NCI-H1436 (cell line): ENCODE measurements at regions not wholly inside any gene's neighbourhood (a gene's known extent, or its start where the extent isn't known, plus 50 kb on each side); places are given as distances from the start of the nearest gene placed in this dataset.
A peak's percentile ranks its signal among the peaks of the same experiment; 100 is the strongest.

ENCODE experiments used
- DNase-seq: peaks from one replicate; lab custom pipeline; 2025; lab: John Stamatoyannopoulos, UW

DNA sequence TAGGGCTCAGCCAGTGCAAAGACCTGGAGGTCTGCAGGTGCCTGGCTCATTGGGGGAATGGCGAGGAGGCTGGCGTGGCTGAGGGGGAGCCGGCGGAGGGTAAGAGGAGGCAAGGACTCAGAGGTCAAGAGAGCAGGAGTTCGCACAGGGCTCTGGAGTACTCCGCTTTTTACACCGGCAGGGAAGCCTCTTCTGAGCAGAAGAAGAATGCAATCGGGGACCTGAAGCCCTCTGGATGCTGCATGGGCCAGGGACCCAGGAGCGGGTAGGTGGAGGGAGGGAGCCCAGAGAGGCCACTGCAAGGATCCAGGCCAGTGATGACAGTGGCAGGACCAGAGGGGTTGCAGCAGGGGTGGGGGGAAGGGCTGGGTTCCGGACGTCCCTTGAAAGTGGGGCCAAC lies 70.4 kb upstream of the TAMM41 start:
- DNase-seq: no peak

- DNase-seq: no peak
Measured at GRCh38 chr3:11919390-11919789, 72.7 kb upstream of the TAMM41 start.

DNA sequence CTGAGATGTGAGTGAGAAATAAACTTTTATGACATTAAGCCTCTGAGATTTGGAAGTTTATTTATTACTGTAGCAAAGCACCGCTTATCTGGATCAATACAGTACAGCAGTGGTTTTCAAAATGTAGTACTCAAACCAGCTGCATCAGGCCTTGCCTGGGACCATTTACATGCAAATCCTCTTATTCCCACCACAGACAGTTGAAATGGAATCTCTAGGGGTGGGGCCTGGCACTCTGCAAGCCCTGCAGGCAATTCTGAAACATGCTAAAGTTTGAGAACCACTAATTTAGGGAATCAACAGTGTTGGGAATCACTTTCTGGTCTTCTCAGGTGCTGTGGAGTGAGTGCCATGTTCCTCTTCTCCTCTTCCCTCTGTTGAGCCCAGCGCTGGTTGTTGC lies 77.8 kb upstream of the TAMM41 start:
- DNase-seq: no peak

DNA sequence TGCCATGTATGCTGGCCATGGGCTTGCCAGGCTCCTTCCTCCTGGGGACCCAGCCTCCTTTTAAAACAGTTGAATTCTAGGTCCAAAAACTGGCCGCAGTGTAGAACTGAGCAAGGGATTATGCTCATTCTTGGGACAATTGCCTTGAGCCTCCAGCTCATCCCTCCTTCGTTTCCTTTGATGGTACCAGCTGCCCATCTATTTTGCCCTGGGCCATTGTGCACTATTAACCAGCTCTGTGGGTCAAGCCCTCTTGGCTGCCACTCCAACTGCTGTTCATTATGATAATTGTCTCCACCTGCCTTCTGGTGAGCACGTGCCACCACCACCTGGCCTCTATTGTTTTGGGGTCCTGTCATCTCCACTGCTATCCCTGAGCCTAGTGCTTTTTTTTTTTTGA lies 75.8 kb upstream of the SYN2 start:
- no peak for DNase-seq

DNA sequence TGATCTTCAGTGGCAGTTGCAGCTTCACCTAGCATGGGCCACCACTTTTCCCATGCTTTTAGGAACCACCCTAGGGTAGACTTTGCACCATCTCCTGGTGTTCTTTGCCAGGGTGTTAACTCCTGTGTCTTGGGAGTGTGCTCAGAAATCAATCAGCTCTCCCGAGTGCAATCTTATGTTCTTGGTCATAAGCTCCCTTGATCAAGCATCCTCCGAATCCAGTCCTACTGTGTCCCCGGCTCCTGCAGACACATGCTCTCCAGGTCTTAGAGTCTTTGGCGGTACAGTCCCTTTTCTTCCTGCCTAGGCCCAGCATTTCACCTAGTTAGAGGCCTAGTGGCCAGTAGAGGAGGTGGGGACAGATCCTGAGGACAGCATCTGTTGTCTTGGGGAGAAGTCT lies 74.7 kb upstream of the SYN2 start:
- no peak for DNase-seq

DNA sequence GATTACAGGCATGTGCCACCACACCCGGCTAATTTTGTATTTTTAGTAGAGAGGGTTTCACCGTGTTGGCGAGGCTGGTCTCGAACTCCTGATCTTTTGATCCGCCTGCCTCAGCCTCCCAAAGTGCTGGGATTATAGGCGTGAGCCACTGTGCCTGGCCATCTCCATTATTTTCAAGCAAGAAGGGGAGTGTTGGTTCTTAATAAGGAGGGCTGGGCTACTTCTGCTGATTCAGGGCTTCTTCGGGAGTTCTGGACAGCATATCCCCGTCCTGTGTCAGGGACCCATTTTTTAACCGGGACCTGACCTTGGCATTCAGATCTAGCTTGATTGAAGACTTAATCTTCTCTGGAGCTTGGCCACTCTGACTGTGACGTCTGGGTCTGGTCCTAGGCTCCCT lies 74.1 kb upstream of the SYN2 start:
- no peak for DNase-seq

DNA sequence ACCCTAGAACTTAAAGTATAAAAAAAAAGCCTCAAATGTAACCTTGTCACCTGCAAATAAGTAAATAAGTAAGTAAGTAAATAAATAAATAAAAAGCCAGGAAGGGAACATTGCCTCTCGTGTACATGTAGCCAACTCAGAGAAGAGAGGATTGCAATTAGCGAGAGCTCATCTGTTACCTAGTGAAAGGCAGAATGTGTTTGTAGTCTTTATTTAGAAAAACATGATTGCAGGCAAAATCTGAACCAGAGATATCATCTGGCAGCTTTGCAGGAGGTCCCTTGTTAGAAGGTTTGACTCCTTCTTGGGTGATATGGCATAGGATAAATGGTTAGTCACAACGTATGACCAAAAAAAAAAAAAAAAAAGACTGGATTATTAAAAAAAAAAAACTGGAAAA lies 71.6 kb upstream of the SYN2 start:
- no peak for DNase-seq

- DNase-seq: no peak
Measured at GRCh38 chr3:11933529-11933928, 70.7 kb upstream of the SYN2 start.

DNA sequence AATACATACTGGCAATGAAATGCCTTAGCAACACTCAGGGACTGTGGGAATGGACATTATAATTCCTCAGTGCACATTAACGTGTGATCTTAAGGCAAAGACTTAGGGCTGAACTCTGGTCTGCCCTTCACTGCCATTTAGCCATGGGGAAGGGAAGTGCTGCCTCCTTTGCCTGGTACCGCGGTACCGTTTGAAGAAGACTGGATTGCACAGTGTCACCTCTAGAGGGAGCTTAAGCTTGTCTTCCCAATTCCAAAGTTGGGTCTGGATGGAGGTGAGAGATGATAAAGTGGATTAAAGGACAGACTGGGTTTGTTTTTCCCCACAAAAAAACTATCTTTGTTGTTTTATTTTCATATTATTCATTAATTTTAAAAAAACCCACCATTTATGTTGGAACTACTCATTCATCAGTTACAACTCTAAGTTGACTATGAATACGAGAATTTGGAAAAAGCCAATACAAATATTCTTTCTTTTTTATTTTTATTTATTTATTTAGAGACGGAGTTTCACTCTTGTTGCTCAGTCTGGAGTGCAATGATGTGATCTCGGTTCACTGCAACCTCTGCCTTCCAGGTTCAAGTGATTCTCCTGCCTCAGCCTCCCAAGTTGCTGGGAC lies 60.0 kb upstream of the SYN2 start:
- DNase-seq: no peak

- no peak for DNase-seq
Measured at GRCh38 chr3:11948331-11948730, 55.9 kb upstream of the SYN2 start.

- DNase-seq: no peak
Measured at GRCh38 chr3:11948866-11949265, 55.3 kb upstream of the SYN2 start.

DNA sequence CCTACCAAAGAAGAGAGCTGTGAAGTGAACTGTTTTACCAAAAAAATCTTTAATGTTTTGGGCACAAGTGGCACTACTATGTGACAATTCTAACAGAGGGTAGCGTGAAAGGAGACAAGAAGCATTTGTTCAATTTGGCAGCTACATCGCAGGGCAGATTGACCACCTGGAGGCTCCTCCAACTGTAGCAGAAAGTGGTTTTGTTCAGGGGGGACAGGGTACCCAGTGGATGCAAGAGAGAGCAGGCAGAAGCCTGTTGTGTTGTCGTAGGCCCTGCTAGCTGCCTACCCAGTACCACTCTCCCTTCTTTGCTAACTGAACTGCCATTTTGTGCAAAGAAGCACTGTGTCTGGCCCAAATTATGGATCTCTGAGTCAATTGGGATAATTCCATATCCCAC lies 54.8 kb upstream of the SYN2 start:
- no peak for DNase-seq

DNA sequence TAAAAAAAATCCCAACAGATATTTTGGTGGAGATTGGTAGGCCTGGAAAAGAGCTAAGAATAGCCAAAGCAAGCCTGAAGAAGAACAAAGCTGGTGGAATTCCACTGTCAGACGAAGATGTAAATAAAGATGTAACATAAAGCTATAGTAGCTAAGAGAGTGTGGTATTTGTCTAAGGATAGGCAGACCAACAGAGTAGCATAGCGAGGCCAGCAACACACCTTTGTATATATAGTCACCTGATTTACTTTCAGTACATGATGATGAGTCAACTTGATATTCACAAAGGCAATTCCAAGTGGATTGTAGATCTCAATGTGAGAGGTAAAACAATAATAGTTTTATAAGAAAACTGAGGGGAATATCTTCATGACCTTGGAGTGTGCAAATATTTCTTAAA lies 53.6 kb upstream of the SYN2 start:
- no peak for DNase-seq

GRCh38 chr3:11953350-11953749 lies 50.8 kb upstream of the SYN2 start:
- DNase-seq: no peak

- no peak for DNase-seq
Measured at GRCh38 chr3:11953778-11954177, 50.4 kb upstream of the SYN2 start.

GRCh38 chr3:11954312-11954934 lies 49.8 kb upstream of the SYN2 start:
- peak; percentile 48 for DNase-seq
